ENCODE measurements at regions not wholly inside any gene's neighbourhood (a gene's known extent, or its start where the extent isn't known, plus 50 kb on each side); places are given as distances from the start of the nearest gene placed in this dataset.

DNA sequence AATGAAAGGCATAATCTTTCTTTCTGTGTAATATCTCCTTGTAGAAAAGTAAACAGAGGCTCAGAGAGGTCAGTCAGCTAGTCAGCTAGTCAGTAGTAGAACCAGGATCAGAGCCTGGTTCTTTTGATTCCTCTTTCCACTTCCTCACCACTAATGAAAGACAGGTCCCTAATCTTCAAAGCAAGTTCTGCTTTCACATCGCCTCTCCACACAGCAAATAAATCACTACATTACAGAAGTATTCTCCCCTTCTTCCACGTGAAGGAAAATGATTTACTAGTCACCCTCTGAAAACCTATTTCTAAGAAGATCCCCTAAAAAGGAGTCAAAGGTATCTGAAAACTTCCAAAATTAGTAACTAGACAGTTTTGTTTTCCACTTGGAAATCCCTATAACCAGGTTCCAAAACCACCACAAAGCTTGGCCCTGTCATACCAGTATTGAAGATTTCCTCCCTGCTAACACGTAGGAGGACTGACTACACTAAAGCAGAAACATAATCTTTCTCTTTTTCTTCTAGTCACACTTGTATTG is 140.5 kb upstream of the TARS1 start:
- no peak overlapping the region for H3K4me3 ChIP-seq (ENCODE audit: control insufficient read depth, low read depth, low read length)
- TF ChIP-seq CTCF (IDR thresholded peaks at IDR 0.05; ENCODE audit: control insufficient read depth, insufficient read depth, low read depth, low read length, missing control alignments) = no peak
- no peak for DNase-seq (ENCODE audit: low read depth)

- H3K4me3 ChIP-seq (ENCODE audit: control insufficient read depth, low read depth, low read length) = no peak overlapping the region
- DNase-seq (ENCODE audit: low read depth) = no peak
- no peak for TF ChIP-seq CTCF (IDR thresholded peaks at IDR 0.05; ENCODE audit: control insufficient read depth, insufficient read depth, low read depth, low read length, missing control alignments)
Observed at GRCh38 chr5:33303579-33304095, 137.1 kb upstream of the TARS1 start.

- no peak for DNase-seq (ENCODE audit: low read depth)
- TF ChIP-seq CTCF (IDR thresholded peaks at IDR 0.05; ENCODE audit: control insufficient read depth, insufficient read depth, low read depth, low read length, missing control alignments) = no peak
- no peak overlapping the region for H3K4me3 ChIP-seq (ENCODE audit: control insufficient read depth, low read depth, low read length)
Observed at GRCh38 chr5:33304601-33305000, 136.2 kb upstream of the TARS1 start.

- H3K4me3 ChIP-seq (ENCODE audit: control insufficient read depth, low read depth, low read length) = no peak overlapping the region
- DNase-seq (ENCODE audit: low read depth) = no peak
- no peak for TF ChIP-seq CTCF (IDR thresholded peaks at IDR 0.05; ENCODE audit: control insufficient read depth, insufficient read depth, low read depth, low read length, missing control alignments)
Observed at GRCh38 chr5:33305572-33305971, 135.2 kb upstream of the TARS1 start.

GRCh38 chr5:33306758-33307157 is 134.0 kb upstream of the TARS1 start:
- no peak for TF ChIP-seq CTCF (IDR thresholded peaks at IDR 0.05; ENCODE audit: control insufficient read depth, insufficient read depth, low read depth, low read length, missing control alignments)
- no peak for DNase-seq (ENCODE audit: low read depth)
- H3K4me3 ChIP-seq (ENCODE audit: control insufficient read depth, low read depth, low read length) = no peak overlapping the region

DNA sequence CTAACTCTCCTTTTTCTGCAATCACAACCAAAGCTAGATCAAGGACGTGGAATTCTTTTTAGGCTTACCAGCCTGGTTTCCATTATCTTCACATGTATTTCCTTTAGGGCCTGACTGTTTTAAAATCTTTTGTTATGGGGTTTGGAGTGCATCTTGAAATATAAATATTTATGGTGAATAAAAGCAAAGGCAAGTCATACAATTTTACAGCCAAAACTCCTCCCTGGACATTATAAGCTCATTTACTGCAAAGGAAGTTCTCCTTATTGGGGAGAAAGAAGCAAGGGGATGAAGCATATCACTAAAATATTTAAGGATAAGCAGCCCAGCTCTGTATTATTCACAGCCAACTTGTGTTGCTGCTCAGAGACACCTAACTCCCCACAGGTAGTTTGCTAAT is 132.2 kb upstream of the TARS1 start:
- no peak for DNase-seq (ENCODE audit: low read depth)
- no peak overlapping the region for H3K4me3 ChIP-seq (ENCODE audit: control insufficient read depth, low read depth, low read length)
- no peak for TF ChIP-seq CTCF (IDR thresholded peaks at IDR 0.05; ENCODE audit: control insufficient read depth, insufficient read depth, low read depth, low read length, missing control alignments)

GRCh38 chr5:33309068-33309467 is 131.7 kb upstream of the TARS1 start:
- H3K4me3 ChIP-seq (ENCODE audit: control insufficient read depth, low read depth, low read length) = no peak overlapping the region
- TF ChIP-seq CTCF (IDR thresholded peaks at IDR 0.05; ENCODE audit: control insufficient read depth, insufficient read depth, low read depth, low read length, missing control alignments) = no peak
- DNase-seq (ENCODE audit: low read depth) = no peak
